Naive B cell (primary cell): ENCODE measurements at regions not wholly inside any gene's neighbourhood (a gene's known extent, or its start where the extent isn't known, plus 50 kb on each side); places are given as distances from the start of the nearest gene placed in this dataset.
"Not testable (repeated sequence)": the region's sequence is repeated elsewhere in the genome, so short reads cannot be mapped to it uniquely, and the experiment has no call there.

Source experiments
- ATAC-seq, 2 donors: fragments of 150-1000 bp; cut with Tn5 transposase; 2 replicates each; pipeline ENCODE4 v1.10.0; 2021; ENCODE audit warnings: low read depth in 2 of 2, mild to moderate bottlenecking in 2 of 2, moderate library complexity in 2 of 2
- DNase-seq: peaks from one replicate; pipeline ENCODE4 v3.0.0; 2022
- H3K27ac Mint-ChIP-seq, 6 donors: one replicate each; pipeline ENCODE4 v1.8.0; 2020 to 2022; ENCODE audit warnings: mild to moderate bottlenecking in 6 of 6, mixed read lengths in 6 of 6, moderate library complexity in 5 of 6, inconsistent platforms in 2 of 6
- H3K27me3 Mint-ChIP-seq, 3 donors: one replicate each; pipeline ENCODE4 v1.8.0; 2021 to 2022; ENCODE audit warnings: mixed read lengths in 3 of 3, mild to moderate bottlenecking in 1 of 3
- H3K36me3 Mint-ChIP-seq, 2 donors: one replicate each; pipeline ENCODE4 v1.8.0; 2020 to 2022; ENCODE audit warnings: mixed read lengths in 2 of 2, inconsistent platforms in 1 of 2, mild to moderate bottlenecking in 1 of 2
- H3K4me1 Mint-ChIP-seq, 3 donors: one replicate each; pipeline ENCODE4 v1.8.0; 2020 to 2022; ENCODE audit warnings: mixed read lengths in 3 of 3, inconsistent platforms in 1 of 3, mild to moderate bottlenecking in 1 of 3, moderate library complexity in 1 of 3
- H3K4me3 Mint-ChIP-seq, 8 donors: one replicate each; pipeline ENCODE4 v1.8.0; 2020 to 2022; ENCODE audit warnings: mild to moderate bottlenecking in 8 of 8, mixed read lengths in 8 of 8, moderate library complexity in 8 of 8, inconsistent platforms in 2 of 8
- H3K9me3 Mint-ChIP-seq, 7 donors: one replicate each; pipeline ENCODE4 v1.8.0; 2020 to 2022; ENCODE audit warnings: mixed read lengths in 7 of 7, mild to moderate bottlenecking in 5 of 7, inconsistent platforms in 2 of 7, moderate library complexity in 1 of 7

DNA sequence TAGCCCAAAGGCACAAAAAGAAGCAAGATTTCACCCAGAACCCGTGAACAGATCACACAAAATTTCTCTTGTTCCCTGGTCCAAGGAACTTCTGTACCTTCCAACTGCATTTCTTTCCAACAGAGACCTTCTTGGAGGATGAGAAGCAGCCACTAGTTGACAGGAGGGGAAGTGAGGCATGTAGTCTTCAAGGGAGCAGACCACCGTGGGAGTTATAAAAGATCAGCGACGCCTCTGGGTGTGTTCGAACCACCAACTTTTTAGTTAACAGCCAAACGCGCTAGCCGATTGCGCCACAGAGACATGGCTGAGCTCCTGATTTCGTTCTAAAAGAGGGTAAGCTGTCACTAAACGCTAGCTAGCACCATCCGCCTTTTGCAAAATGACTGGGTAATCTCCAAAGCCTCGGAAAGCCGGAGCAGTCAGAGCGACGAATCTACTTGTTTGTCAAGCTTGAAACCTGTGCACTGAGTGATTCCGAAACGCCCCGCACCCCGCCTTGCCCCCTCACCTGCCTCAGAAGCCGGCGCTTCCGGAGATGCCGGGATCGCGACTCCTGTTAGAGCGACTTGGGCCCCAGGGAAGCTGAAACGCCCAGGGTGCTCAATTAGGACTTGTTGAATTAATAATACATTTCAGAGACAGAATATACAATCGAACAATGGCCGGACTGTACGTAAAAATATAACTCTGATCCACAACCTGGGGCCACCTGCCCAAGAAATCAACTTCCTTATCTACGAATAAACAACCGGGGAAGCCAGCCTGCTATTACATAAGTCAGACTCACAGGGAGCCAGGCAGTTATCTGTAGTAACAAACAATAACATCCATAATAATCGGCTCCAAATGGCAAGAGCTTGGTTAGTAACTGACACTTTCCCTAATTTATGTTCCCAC, 140.1 kb downstream of the FAM72C start:
- not testable (repeated sequence) for H3K9me3 Mint-ChIP-seq, H3K36me3 Mint-ChIP-seq, DNase-seq, H3K4me3 Mint-ChIP-seq, H3K27ac Mint-ChIP-seq, H3K27me3 Mint-ChIP-seq, H3K4me1 Mint-ChIP-seq, ATAC-seq

DNA sequence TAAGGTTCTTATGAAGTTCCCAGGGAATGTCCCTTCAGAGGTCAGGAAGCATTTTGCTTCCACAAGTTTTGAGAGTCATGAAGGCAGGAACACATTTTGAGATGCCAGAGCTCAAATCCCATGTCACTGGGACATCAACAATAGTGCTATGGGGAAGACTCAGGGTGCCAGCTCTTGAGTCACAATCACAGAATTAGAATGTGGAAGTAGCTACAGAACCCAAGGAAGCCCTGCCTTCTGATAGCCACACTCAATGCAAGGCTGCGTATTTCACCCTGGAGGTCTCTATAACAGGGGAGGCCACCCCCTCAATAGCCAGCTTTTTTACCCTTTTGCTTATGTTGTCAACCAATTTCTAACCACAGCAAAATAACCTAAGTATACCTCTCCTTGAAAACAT, 145.6 kb downstream of the FAM72C start:
- DNase-seq, H3K27me3 Mint-ChIP-seq, H3K4me1 Mint-ChIP-seq, H3K4me3 Mint-ChIP-seq, H3K36me3 Mint-ChIP-seq, H3K27ac Mint-ChIP-seq, H3K9me3 Mint-ChIP-seq, ATAC-seq: not testable (repeated sequence)

DNA sequence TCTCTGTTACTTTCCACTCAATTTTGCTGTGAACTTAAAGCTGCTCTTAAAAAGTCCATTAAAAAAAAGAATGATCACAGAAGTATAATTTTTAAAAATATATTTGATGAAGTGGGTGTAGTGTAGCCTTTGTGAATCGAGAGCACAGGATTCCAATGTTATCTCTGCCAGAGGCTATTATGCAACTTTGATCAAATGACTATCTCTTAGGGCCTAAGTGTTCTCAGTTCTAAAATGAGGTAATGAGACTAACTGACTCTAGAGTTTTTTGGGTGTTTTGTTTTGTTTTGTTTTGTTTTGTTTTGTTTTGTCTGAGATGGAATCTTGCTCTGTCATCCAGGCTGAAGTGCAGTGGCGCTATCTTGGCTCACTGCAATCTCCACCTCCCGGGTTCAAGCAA, 147.5 kb downstream of the FAM72C start:
- not testable (repeated sequence) for H3K9me3 Mint-ChIP-seq, H3K36me3 Mint-ChIP-seq, ATAC-seq, H3K27ac Mint-ChIP-seq, H3K4me3 Mint-ChIP-seq, DNase-seq, H3K27me3 Mint-ChIP-seq, H3K4me1 Mint-ChIP-seq

DNA sequence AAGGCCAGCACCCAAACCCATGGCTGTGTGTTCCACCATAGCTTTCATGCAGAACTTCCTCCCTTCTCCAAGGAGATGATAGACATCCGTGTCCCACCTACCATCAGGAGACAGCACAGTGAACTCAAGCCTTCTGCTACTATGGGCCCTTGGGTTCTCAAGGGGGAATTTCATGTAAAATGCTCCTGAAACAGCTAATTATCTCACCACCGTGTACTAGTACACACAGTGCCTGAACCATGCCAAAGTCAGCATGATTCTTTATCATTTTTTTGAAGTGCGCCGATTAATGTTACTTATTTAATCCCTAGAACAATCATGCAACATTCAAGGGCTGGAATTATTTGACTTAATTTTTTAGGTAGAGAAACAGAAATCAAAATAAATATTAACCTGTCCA, 151.7 kb downstream of the FAM72C start:
- H3K9me3 Mint-ChIP-seq, H3K4me1 Mint-ChIP-seq, H3K36me3 Mint-ChIP-seq, H3K4me3 Mint-ChIP-seq, H3K27me3 Mint-ChIP-seq, DNase-seq, ATAC-seq, H3K27ac Mint-ChIP-seq: not testable (repeated sequence)

DNA sequence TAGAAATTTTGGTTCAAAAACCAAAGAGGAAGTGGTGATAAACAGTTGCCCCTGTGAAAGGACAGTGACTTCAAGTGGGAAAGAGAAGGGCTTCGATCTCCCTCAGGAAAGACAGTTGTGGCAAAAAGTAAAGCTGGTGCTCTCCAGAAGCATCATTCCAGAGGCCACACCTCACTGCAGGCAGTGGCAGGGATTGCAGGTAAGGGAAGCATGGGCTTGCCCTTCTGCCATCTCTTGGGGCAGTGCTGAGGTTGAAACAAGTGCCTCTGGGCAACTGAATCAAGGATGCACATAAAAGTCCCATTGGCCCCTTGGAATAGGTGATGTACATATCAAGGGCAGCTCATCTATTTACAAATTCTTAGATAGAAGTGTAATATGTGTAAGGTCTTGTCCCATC, 155.4 kb downstream of the FAM72C start:
- H3K27me3 Mint-ChIP-seq, H3K4me1 Mint-ChIP-seq, DNase-seq, H3K36me3 Mint-ChIP-seq, ATAC-seq, H3K27ac Mint-ChIP-seq, H3K9me3 Mint-ChIP-seq, H3K4me3 Mint-ChIP-seq: not testable (repeated sequence)

DNA sequence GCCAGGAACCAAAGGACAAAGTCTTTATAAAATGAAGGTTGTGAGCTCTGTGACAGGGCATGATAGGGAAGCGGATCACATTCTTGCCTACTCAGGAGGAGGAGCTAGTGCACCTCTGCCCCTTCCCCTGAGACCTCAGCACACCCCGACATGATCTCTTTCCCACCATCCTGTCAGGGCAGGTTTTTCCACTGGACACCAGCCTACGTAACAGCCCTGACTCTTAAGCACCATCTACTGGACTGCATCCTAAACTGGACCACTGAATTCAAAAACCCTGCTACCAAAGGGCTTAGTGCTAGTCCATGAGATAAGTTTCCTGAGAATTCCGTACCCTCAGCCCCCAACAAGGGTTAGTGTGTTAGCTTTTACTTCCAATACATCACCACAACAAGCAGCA, 166.4 kb downstream of the FAM72C start:
- ATAC-seq, H3K27ac Mint-ChIP-seq, DNase-seq, H3K9me3 Mint-ChIP-seq, H3K27me3 Mint-ChIP-seq, H3K36me3 Mint-ChIP-seq, H3K4me1 Mint-ChIP-seq, H3K4me3 Mint-ChIP-seq: not testable (repeated sequence)

DNA sequence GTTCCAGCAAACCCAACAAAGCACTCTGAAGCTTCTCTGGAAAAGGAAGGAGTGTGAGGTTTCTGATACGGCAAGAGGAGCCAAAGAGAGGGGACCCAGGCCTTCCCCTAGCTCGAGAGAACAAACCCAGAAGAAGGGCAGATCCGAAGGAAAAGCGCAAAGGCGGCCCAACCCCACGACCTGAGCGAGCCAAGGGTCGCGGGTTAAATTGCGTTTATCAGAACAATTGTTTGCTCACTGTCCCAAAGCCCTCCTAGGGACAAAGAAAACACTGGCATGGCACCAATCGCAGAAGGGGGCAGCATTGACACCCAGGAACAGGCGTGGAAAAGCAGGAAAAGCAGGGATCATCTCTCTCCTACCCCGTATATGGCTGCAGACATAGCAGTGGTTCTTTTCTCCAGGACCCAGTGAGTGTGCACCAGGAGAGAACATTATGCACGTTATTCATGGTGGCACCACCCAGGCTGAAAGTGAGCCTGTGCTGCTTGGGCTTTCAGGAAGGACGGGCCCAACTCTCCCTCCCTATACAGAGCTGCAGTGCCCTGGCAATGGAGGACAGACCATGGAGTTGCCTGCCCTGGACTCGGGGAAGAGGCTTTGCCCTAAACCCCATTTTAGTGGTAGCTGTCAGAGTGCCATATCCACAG, 167.0 kb downstream of the FAM72C start:
- not testable (repeated sequence) for H3K9me3 Mint-ChIP-seq, H3K36me3 Mint-ChIP-seq, H3K27me3 Mint-ChIP-seq, DNase-seq, ATAC-seq, H3K27ac Mint-ChIP-seq, H3K4me1 Mint-ChIP-seq
- peak overlapping the region in 1 of 8 donors; percentile 91 for H3K4me3 Mint-ChIP-seq

DNA sequence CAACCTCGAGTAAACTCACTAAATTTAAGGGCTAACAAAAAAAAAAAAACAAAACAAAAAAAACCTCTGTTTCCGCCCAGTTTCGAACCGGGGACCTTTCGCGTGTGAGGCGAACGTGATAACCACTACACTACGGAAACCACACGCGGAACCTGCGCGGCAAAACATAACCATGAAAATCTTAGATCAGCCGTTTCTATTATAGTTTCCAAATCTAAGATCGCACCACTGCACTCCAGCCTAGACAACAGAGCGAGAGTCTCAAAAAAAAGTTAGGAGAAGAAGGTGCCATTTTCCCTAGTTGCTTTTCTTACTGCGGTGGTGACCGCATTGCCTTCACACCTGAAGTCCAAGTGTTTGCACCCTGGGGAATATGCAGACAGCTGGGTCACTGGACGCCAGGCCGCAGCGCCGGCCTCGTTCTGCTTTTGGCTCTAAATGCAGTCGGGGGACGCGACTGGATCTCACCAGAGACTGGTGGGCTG, 167.8 kb downstream of the FAM72C start:
- Mint-ChIP-seq H3K4me3 (peak overlapping the region in 7 of 8 donors; percentile 71 to 91 (median 75)), H3K27ac (peak overlapping the region in 4 of 6 donors; percentile 28 to 90 (median 86))
- peak in 1 of 2 donors; percentile 28 for ATAC-seq
- H3K36me3 Mint-ChIP-seq, H3K27me3 Mint-ChIP-seq, DNase-seq, H3K4me1 Mint-ChIP-seq, H3K9me3 Mint-ChIP-seq: not testable (repeated sequence)

DNA sequence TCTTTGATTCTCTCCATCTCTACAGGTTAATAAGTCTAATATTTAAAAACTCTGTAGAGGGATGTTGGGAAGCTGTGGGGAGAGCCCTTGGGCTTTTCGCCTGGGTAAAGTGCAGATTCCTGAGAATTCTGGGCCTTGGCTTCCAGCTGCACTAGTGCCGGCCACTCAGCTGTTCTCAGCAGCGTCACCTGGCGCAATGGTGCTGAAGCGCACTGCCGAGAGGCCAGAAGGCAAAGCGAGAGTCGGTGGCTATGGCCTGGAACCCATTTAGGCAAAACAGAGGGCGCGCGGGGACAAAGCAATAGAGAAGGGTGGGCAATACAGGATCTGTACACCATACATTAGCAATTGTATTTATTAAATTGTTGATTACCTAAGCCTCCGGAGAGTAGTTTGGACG, 168.7 kb downstream of the FAM72C start:
- not testable (repeated sequence) for DNase-seq, H3K4me3 Mint-ChIP-seq, H3K9me3 Mint-ChIP-seq, H3K4me1 Mint-ChIP-seq, H3K27ac Mint-ChIP-seq, H3K27me3 Mint-ChIP-seq, H3K36me3 Mint-ChIP-seq
- ATAC-seq = peak; percentile 45 to 68

DNA sequence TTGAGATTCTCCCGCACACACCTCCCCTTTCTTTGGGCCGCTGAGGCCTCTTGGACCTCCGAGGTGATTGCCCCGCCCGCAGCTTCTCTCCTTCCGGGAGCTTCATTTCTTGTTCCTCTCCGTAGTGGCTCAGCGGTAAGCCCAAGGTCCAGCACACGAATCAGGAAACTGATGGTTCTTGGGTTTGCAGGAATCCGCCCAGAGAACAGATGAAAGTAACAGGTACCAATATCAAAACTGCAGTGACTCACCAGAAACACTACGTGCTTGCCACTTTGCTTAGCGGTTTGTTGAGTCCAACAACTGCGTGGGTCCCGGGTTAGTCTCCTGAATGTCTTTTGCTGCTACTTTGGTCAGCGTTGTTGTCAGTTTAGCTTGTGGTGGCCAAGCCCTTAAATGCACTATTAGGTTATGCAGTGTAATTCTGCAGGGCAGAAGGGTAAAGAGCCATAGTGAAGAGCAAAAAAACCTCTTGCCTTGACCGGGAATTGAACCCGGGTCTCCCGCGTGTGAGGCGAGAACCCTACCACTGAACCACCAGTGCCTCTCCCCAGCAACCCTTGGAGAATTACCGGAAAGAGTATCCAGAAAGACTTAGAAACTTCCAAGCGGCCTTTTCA, 172.1 kb downstream of the FAM72C start:
- H3K4me3 Mint-ChIP-seq, H3K27me3 Mint-ChIP-seq: not testable (repeated sequence)

DNA sequence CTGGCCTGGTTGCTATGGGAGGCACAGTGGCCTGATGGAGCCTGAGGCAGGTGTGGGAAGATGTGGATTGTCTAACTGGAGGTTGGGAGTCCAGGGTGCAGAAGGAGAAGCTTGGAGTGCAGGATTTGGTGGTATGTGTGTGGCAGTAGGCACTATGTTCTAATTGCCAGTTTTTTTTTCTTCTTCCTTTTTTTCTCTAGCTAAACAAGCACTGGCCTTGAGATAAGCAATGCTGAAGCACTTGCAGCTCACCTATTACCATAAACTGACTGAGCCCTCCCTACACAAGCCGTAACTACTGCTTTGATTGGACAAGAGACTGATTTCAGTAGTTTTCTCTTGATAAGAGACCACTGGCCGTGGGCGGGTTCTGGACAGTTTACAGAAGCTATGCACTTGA, 175.4 kb downstream of the FAM72C start:
- ATAC-seq, H3K4me3 Mint-ChIP-seq, DNase-seq, H3K27me3 Mint-ChIP-seq, H3K36me3 Mint-ChIP-seq, H3K27ac Mint-ChIP-seq, H3K9me3 Mint-ChIP-seq, H3K4me1 Mint-ChIP-seq: not testable (repeated sequence)

More for the DNA sequence above, 172.1 kb downstream of the FAM72C start:
- not testable (repeated sequence) for H3K4me1 Mint-ChIP-seq, DNase-seq, H3K9me3 Mint-ChIP-seq, H3K36me3 Mint-ChIP-seq, H3K27ac Mint-ChIP-seq
- ATAC-seq = peak; percentile 28 to 66

DNA sequence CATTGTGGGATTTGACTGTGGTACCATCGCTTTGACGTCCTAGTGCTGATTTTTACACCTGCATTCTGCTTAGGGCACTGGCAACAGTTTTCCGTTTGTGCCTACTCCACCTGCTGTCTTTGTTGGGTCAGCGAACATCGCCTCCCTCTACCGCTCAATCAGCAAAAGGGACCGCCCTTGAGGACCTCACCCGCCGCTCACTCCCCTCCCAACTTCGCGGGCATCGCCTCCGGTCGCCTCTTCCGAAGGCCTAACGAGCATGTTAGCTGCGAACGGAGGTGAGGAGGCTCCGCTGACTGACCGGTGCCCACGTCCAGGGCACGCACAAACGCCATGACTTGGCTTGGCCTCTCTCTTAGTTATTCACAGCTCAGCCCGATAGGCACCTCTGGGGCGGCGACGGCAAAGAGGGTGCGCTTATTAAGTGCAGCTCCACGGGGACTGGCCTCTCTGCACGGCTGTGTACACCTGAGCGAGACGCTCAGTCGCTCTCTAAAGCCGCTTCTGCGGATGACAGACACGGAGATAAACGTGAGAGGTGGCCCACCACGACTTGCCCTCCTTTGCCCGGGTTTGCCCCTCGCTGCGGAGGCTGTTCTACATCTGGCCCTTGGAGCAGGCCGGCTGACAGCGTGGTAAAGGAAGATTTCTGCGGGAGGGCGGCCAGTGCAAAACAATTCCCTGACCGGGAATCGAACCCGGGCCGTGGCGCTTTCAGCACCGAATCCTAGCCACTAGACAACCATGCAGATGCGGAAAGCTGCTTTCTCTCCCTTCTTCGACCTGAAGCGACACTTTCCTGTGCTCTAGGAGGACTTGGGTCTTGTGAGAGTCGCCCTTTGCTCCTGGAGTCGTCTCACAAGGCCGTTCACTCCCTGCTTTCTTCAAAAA, 179.5 kb downstream of the FAM72C start:
- DNase-seq = not testable (repeated sequence)

DNA sequence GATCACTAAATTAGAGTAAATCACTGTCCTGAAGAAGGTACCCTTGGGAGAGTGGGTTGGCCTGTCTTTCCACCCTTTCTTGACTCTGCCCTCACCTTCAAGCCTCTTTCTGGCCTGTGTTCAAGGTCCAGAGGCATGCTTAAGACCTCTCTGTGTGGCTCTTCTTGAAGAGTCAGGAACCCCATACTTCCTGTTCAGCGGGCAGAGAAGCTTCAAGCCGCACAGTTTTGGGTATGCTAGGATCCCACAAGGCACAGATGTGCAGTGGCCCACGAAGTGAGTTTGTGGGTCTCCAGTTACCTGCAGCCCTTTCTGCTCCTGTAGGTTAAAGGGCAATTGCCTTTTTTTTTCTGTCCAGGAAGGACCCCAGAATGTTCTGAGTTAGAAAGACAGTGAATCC, 185.4 kb downstream of the FAM72C start:
- not testable (repeated sequence) for H3K27me3 Mint-ChIP-seq, DNase-seq, H3K4me3 Mint-ChIP-seq, H3K4me1 Mint-ChIP-seq, ATAC-seq, H3K36me3 Mint-ChIP-seq, H3K9me3 Mint-ChIP-seq, H3K27ac Mint-ChIP-seq

More for the DNA sequence above, 179.5 kb downstream of the FAM72C start:
- H3K4me1 Mint-ChIP-seq, H3K36me3 Mint-ChIP-seq, H3K27ac Mint-ChIP-seq, H3K27me3 Mint-ChIP-seq, H3K4me3 Mint-ChIP-seq, H3K9me3 Mint-ChIP-seq: not testable (repeated sequence)
- ATAC-seq = peak; percentile 70 to 77
